HCT116 (cell line): ENCODE measurements at regions not wholly inside any gene's neighbourhood (a gene's known extent, or its start where the extent isn't known, plus 50 kb on each side); places are given as distances from the start of the nearest gene placed in this dataset.

Experiments used
- ATAC-seq: fragments of 200-7000 bp; cut with Tn5 transposase; 2 replicates; pipeline ENCODE4 v1.9.1; 2020; ENCODE audit warnings: mild to moderate bottlenecking, moderate library complexity
- BruUV-seq: library from RNA; stranded (reverse); fragments of 400-500 nt; replicated peaks from 2 replicates; lab custom pipeline; 2021; lab: Mats Ljungman, UMichigan
- CTCF ChIA-PET: fragments of 300-600 bp; sonication (Branson Sonifier 250); formaldehyde crosslinking; loops from one replicate; lab custom pipeline; 2021; ENCODE audit warnings: antibody characterized with exemption; lab: Charles Lee
- POLR2A ChIA-PET: fragments of 300-600, 350-600 bp; sonication (Branson Sonifier 250); formaldehyde crosslinking; loops from one replicate; lab custom pipeline; 2021; ENCODE audit warnings: antibody characterized with exemption; lab: Charles Lee
- RAD21 ChIA-PET, 2 experiments: fragments of 300-600 bp; sonication (Branson Sonifier 250); formaldehyde crosslinking; loops; one replicate each; lab custom pipeline; 2023; ENCODE audit warnings: low total read pairs in 2 of 2; ENCODE audit not compliant: uncharacterized antibody in 2 of 2, unreplicated experiment in 2 of 2, low non-redundant PET in 1 of 2; lab: Charles Lee
- DNase-seq: peaks from one replicate; pipeline ENCODE4 v3.0.0-alpha.2; 2010; ENCODE audit warnings: low read depth, low spot score
- H2AFZ ChIP-seq: fragments of 200-600 bp; shearing (Covaris generic), sonication (generic); 2 replicates; pipeline ENCODE4 v1.6.1; 2017; ENCODE audit warnings: low read depth, mixed run types, mixed read lengths, antibody characterized with exemption, low read length; ENCODE audit not compliant: poor library complexity, severe bottlenecking
- H3K27ac ChIP-seq: 2 replicates; pipeline ENCODE4 v1.5.1; 2012; ENCODE audit warnings: low read depth, low read length
- H3K27me3 ChIP-seq: fragments of 200-600 bp; sonication (generic); 2 replicates; pipeline ENCODE4 v1.6.1; 2016; ENCODE audit warnings: mixed run types, low read length, mixed read lengths; ENCODE audit not compliant: insufficient read depth
- H3K36me3 ChIP-seq, 2 experiments: fragments of 200-500 bp in 1 of 2; fragments of 200-600 bp in 1 of 2; sonication (Bioruptor generic) in 1 of 2; sonication (generic) in 1 of 2; 2 replicates each; pipeline versions ENCODE4 v1.5.1 to v1.6.1; 2014 to 2016; ENCODE audit warnings: low read length in 2 of 2, inconsistent platforms in 1 of 2, mixed read lengths in 1 of 2, mixed run types in 1 of 2; ENCODE audit not compliant: insufficient read depth in 2 of 2, control insufficient read depth in 1 of 2
- H3K4me1 ChIP-seq, 2 experiments: fragments of 200-600 bp in 1 of 2; sonication (generic) in 1 of 2; 2 replicates each; pipeline versions ENCODE4 v1.5.1 to v1.6.1; 2012 to 2017; ENCODE audit warnings: low read length in 2 of 2, inconsistent platforms in 1 of 2, mild to moderate bottlenecking in 1 of 2, mixed read lengths in 1 of 2, mixed run types in 1 of 2, moderate library complexity in 1 of 2; ENCODE audit not compliant: insufficient read depth in 2 of 2, control insufficient read depth in 1 of 2
- H3K4me2 ChIP-seq: fragments of 200-600 bp; sonication (generic); 2 replicates; pipeline ENCODE4 v1.6.1; 2017; ENCODE audit warnings: mixed run types, low read length, mixed read lengths
- H3K4me3 ChIP-seq, 2 experiments: fragments of 200-600 bp in 1 of 2; sonication (generic) in 1 of 2; replicated peaks in 1 of 2; 2 replicates each; pipeline ENCODE4 v1.5.1; 2011 to 2016; ENCODE audit warnings: low read length in 2 of 2, control low read depth in 1 of 2, low read depth in 1 of 2, mild to moderate bottlenecking in 1 of 2, mixed read lengths in 1 of 2, mixed run types in 1 of 2
- H3K79me2 ChIP-seq: fragments of 200-600 bp; sonication (generic); 2 replicates; pipeline ENCODE4 v1.6.1; 2017; ENCODE audit warnings: mild to moderate bottlenecking, mixed run types, low read length, moderate library complexity, mixed read lengths; ENCODE audit not compliant: insufficient read depth
- H3K9ac ChIP-seq: fragments of 200-600 bp; sonication (generic); 2 replicates; pipeline ENCODE4 v1.6.1; 2016; ENCODE audit warnings: low read length, mixed read lengths
- H3K9me2 ChIP-seq: fragments of 200-600 bp; sonication (generic), shearing (Covaris generic); 2 replicates; pipeline ENCODE4 v1.6.1; 2017; ENCODE audit warnings: mixed run types, mild to moderate bottlenecking, moderate library complexity; ENCODE audit not compliant: insufficient read depth
- H3K9me3 ChIP-seq, 2 experiments: fragments of 200-500 bp in 1 of 2; fragments of 200-600 bp in 1 of 2; sonication (Bioruptor generic) in 1 of 2; sonication (generic) in 1 of 2; 2 replicates each; pipeline ENCODE4 v1.6.1; 2014 to 2017; ENCODE audit warnings: low read length in 2 of 2, mixed read lengths in 2 of 2, inconsistent platforms in 1 of 2, low read depth in 1 of 2, mild to moderate bottlenecking in 1 of 2, mixed run types in 1 of 2, moderate library complexity in 1 of 2; ENCODE audit not compliant: control insufficient read depth in 1 of 2, insufficient read depth in 1 of 2
- H4K20me1 ChIP-seq: fragments of 200-600 bp; sonication (generic), shearing (Covaris generic); 2 replicates; pipeline ENCODE4 v1.6.1; 2017; ENCODE audit warnings: mixed run types, mild to moderate bottlenecking, moderate library complexity; ENCODE audit not compliant: insufficient read depth
- ATF3 ChIP-seq: IDR thresholded peaks from 2 replicates; pipeline ENCODE4 v1.6.1; 2012
- CBX3 ChIP-seq: IDR thresholded peaks from 2 replicates; pipeline ENCODE4 v1.6.1; 2012; ENCODE audit warnings: low read depth
- EGR1 ChIP-seq: IDR thresholded peaks from 2 replicates; pipeline ENCODE4 v1.6.1; 2012; ENCODE audit warnings: low read depth
- ELF1 ChIP-seq: IDR thresholded peaks from 2 replicates; pipeline ENCODE4 v1.6.1; 2012; ENCODE audit warnings: low read depth, borderline replicate concordance
- JUND ChIP-seq: IDR thresholded peaks from 2 replicates; pipeline ENCODE4 v1.6.1; 2012
- MAX ChIP-seq: IDR thresholded peaks from 2 replicates; pipeline ENCODE4 v1.6.1; 2012
- RAD21 ChIP-seq: IDR thresholded peaks from 2 replicates; pipeline ENCODE4 v1.6.1; 2012; ENCODE audit warnings: low read depth, mild to moderate bottlenecking
- REST ChIP-seq: IDR thresholded peaks from 2 replicates; pipeline ENCODE4 v1.6.1; 2012; ENCODE audit warnings: low read depth
- SIN3A ChIP-seq: IDR thresholded peaks from 2 replicates; pipeline ENCODE4 v1.6.1; 2012; ENCODE audit warnings: low read depth
- SP1 ChIP-seq: IDR thresholded peaks from 2 replicates; pipeline ENCODE4 v1.6.1; 2012; ENCODE audit warnings: low read depth
- SRF ChIP-seq: IDR thresholded peaks from 2 replicates; pipeline ENCODE4 v1.6.1; 2012; ENCODE audit warnings: low read depth
- TCF7L2 ChIP-seq: IDR thresholded peaks from 2 replicates; pipeline ENCODE4 v1.7.0; 2011; ENCODE audit warnings: borderline replicate concordance, inconsistent platforms; ENCODE audit not compliant: insufficient read depth, insufficient read length; ENCODE audit errors: extremely low read depth
- YY1 ChIP-seq: IDR thresholded peaks from 2 replicates; pipeline ENCODE4 v1.6.1; 2011; ENCODE audit warnings: low read length, low read depth, moderate library complexity, mild to moderate bottlenecking; ENCODE audit not compliant: insufficient replicate concordance; ENCODE audit errors: extremely low read depth
- ZBTB33 ChIP-seq: IDR thresholded peaks from 2 replicates; pipeline ENCODE4 v1.6.1; 2011; ENCODE audit warnings: mild to moderate bottlenecking, low read length, moderate library complexity; ENCODE audit not compliant: insufficient replicate concordance; ENCODE audit errors: extremely low read depth
- intact Hi-C: fragments of 100-400 bp; cut with micrococcal nuclease; formaldehyde crosslinking; loops from 2 replicates; pipeline ENCODE4 v1.10.0; 2022

- intact Hi-C loops: no loop called here
- Histone ChIP-seq H3K4me1 (no peaks in the 10 kb centered on the region), H3K4me3 (no peak overlapping the region), H3K9me3 (peaks cover 6 to 24% of the 10 kb centered on the region in 2 experiments; a peak in 2 of 4 replicates), H3K9ac (no peak overlapping the region), H2AFZ (no peak overlapping the region), H3K27me3 (no peaks in the 10 kb centered on the region), H3K9me2 (no peaks in the 10 kb centered on the region), H3K27ac (no peak overlapping the region), H3K79me2 (no peaks in the 10 kb centered on the region), H3K4me2 (no peak overlapping the region), H3K36me3 (no peaks in the 10 kb centered on the region), H4K20me1 (no peaks in the 10 kb centered on the region)
- BruUV-seq: no TSS peak
- DNase-seq: no peak
- ATAC-seq: no peak
- CTCF ChIA-PET: no interaction called here
- RAD21 ChIA-PET: no interaction called here
- TF ChIP-seq SP1 (no peak), YY1 (no peak), EGR1 (no peak), TCF7L2 (no peak), ATF3 (no peak), MAX (no peak)
- POLR2A ChIA-PET: no interaction called here
Observed at GRCh38 chr6:68247782-68248181, 387.3 kb upstream of the ADGRB3 start.

- Histone ChIP-seq H3K27ac (no peak overlapping the region), H3K9ac (no peak overlapping the region), H3K4me3 (no peak overlapping the region), H2AFZ (no peak overlapping the region), H4K20me1 (no peaks in the 10 kb centered on the region), H3K9me3 (peaks cover 7 to 27% of the 10 kb centered on the region in 2 experiments; a peak in 2 of 4 replicates), H3K4me2 (no peak overlapping the region), H3K4me1 (no peaks in the 10 kb centered on the region), H3K79me2 (no peaks in the 10 kb centered on the region), H3K36me3 (no peaks in the 10 kb centered on the region), H3K27me3 (no peaks in the 10 kb centered on the region), H3K9me2 (no peaks in the 10 kb centered on the region)
- intact Hi-C loops: no loop called here
- ATAC-seq: no peak
- RAD21 ChIA-PET: no interaction called here
- no peak for DNase-seq
- CTCF ChIA-PET: no interaction called here
- no TSS peak for BruUV-seq
- POLR2A ChIA-PET: no interaction called here
- TF ChIP-seq MAX (no peak), SP1 (no peak), SRF (no peak), ATF3 (no peak), EGR1 (no peak), REST (no peak), ELF1 (no peak), TCF7L2 (no peak), SIN3A (no peak), CBX3 (no peak), JUND (no peak), RAD21 (no peak), ZBTB33 (no peak)
Observed at GRCh38 chr6:68240726-68241125, 394.4 kb upstream of the ADGRB3 start.
